KBM-7 (cell line): ENCODE measurements at regions not wholly inside any gene's neighbourhood (a gene's known extent, or its start where the extent isn't known, plus 50 kb on each side); places are given as distances from the start of the nearest gene placed in this dataset.
"Not testable (repeated sequence)": the region's sequence is repeated elsewhere in the genome, so short reads cannot be mapped to it uniquely, and the experiment has no call there.

Experiments
- DNase-seq: peaks from one replicate; pipeline ENCODE4 v3.0.0-alpha.2; 2015
- in situ Hi-C: fragments of 300-500 bp; cut with MboI; formaldehyde crosslinking; loops from 2 replicates; pipeline ENCODE4 v1.14.3; 2020; ENCODE audit warnings: low sequenced_read_pairs, low pct_unique_long_range_greater_than_20kb, mixed read lengths

DNA sequence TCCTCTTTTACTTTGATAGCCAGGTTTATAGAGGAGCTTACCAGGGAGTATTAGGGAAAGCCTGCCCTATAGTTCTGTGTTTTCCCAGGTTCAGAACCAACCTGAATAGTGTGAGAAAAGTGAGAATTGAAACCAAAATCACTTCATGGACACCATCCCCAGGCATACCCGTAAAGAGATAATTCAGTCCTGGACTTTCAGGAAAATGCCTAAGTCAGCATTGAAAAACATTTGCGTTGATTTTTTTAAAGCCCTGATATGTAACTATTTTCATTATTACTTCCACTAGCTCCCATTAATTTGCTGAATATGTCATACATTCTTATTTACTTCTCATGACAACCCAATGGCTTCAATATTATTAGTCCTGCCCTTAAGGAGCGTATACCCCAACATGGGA lies 77.4 kb upstream of the TCF21 start:
- in situ Hi-C loops, result no loop called here
- DNase-seq, result no peak

DNA sequence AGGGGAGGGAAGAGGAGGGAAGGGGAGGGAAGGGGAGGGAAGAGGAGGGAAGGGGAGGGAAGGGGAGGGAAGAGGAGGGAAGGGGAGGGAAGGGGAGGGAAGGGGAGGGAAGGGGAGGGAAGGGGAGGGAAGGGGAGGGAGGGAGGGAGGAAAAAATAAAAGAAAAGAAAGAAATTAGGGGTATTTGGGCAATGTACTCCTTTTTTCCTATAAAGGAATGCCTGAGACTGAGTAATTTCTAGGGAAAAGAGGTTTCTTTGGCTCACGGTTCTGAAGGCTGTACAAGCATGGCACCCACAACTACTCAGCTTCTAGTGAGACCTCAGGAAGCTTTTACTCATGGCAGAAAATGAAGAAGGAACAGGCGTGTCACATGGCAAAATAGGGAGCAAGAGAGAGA lies 76.5 kb upstream of the TCF21 start:
- DNase-seq, in situ Hi-C loops: not testable (repeated sequence)

DNA sequence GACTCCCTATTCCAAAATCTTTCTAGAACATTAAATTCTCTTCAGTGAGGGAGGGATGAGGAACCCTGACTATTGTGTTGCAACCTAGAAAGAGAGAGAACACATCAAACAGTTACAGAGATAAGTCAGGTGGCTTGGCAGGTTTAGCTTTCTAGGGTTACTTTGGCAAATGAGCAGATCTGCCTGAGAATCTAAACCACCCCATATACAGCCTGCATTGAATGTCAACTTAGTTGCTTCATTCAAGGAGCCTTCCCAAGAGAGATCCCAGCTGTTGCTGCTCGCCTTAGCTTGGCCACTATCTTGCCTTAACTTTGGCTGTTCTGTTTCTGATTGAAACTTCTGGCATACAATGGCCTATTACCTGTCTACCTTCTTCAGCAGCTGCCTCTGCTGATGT lies 74.7 kb upstream of the TCF21 start:
- in situ Hi-C loops, result no loop called here

GRCh38 chr6:133814797-133815196 lies 74.1 kb upstream of the TCF21 start:
- DNase-seq, result no peak

More for the DNA sequence above, 74.7 kb upstream of the TCF21 start:
- no peak for DNase-seq

GRCh38 chr6:133815313-133815712 lies 73.6 kb upstream of the TCF21 start:
- no peak for DNase-seq
- in situ Hi-C loops, result no loop called here

More at GRCh38 chr6:133814797-133815196, 74.1 kb upstream of the TCF21 start:
- in situ Hi-C loops, result no loop called here

DNA sequence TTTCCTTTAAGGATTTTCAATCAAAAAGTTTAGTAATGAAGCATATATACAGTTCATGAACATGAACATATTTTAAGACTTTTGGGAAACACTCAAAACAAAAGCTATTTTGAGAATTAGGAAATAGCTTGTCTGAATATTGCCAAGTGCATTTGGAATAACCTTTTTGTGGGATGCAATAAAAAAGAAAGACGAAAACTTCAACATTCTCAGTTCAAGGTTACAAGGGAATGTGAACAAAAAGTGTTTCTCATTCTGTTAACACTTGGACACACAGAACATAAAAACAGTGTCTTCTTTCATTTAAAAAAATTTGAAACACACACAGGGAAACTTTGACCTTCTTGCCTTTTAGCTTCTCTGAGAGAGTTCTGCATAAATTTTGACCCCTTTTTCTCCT lies 72.7 kb upstream of the TCF21 start:
- DNase-seq, result no peak
- in situ Hi-C loops, result no loop called here

- in situ Hi-C loops, result no loop called here
- DNase-seq, result peak; percentile 19
Measured at GRCh38 chr6:133817460-133818047, 71.4 kb upstream of the TCF21 start.

GRCh38 chr6:133818320-133818719 lies 70.6 kb upstream of the TCF21 start:
- in situ Hi-C loops, result no loop called here
- DNase-seq, result no peak

- no peak for DNase-seq
- in situ Hi-C loops, result no loop called here
Measured at GRCh38 chr6:133820208-133820607, 68.7 kb upstream of the TCF21 start.

DNA sequence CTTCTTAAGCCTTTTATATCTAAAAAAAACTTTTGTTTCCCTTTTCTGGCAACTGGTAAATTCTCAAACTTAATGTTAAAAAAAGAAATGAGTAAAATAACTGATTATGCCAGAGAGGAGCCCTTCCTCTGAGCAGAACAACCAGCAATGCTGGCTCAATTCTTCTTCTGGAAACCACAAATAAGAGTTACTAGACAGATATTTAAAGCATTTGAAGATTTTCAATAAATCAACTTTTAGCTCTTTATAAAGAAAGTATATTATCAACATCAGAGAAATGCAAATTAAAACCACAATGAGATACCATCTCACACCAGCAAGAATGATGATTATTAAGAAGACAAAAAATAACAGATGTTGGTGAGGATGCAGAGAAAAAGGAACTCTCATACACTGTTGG lies 61.1 kb upstream of the TCF21 start:
- in situ Hi-C loops, result no loop called here
- DNase-seq, result no peak

DNA sequence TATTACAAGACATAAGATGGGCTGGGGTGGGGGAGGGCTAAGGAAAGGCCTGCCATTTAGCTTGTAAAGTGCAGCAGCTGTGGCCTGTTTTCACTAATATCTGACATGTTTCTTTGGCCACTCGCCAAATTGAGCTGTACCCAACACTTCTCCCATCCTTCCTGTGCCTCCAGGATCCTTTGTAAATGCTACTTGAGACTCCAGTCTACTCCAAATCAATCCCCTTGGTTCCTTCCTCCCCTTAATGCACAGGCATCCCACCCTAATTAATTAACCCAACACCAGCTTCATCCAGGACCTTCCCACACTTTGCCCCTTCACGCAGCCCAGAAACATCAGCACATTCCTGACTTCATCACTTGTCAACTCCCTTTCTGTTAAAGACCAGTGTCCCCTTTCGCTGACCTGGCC lies 55.0 kb upstream of the TCF21 start:
- in situ Hi-C loops, result no loop called here
- no peak for DNase-seq

DNA sequence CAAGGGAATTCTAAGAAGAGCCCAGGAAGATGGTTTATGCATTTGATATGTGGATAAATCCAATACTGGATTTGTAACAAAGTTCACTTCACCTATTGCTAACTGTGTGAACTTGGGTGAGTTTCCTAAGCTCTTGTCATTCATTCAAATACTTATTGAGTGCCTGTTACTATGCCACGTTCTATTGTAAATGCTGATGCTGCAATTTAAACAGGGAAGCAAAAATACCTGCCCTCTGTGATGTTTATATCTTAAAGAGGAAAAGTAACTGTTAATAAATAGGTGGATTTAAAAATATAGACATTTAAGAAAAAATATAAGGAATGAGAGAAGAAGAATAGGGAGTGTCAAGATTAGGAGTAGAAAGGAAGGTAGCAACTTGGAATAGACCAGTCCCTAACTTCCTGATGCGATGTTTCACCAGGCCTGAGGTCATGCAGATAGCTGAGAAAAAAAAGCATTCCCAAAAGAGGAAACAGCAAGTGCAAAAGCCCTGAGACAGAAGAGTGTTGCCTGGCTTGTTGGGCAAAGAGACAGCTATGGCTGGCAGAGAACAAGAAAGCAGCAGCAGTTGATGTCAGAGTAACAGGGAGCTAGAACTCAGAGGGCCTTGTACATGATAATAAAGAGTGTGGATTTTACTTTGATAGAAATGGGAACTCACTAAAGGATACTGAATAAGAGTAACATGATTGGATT lies 54.3 kb upstream of the TCF21 start:
- DNase-seq, result no peak
- in situ Hi-C loops, result no loop called here

GRCh38 chr6:133835901-133836300 lies 53.0 kb upstream of the TCF21 start:
- in situ Hi-C loops, result no loop called here
- DNase-seq, result no peak

DNA sequence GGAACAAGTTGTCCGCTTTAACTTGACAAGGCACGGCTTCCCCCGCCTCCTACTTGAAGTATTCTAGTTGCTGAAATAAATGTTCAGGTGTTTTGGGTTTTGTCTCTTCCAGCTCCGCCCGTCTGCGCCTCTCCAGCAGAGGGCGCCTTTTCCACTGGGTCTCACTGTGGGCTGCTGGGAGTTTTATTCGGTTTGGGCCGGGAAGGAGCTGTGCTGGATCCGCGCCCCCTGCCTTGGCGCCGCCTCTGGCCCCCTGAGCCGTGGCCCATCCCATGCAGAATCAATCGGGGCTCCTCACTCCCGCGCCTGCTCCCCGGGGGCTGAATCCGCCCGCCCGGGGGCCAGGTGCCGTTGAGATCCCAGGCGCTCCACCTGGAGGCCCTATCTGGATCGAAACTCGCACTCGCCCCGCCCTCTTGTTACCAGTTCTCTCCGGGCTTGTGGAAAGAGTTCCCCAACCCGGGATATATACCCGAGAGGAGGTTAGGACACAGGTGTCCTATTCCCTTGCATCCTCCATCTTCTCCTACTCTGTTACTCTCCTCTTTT lies 51.0 kb upstream of the TCF21 start:
- peak; percentile 79 for DNase-seq
- in situ Hi-C loops, result no loop called here
